Spleen (tissue), 7 donors: ENCODE measurements at regions not wholly inside any gene's neighbourhood (a gene's known extent, or its start where the extent isn't known, plus 50 kb on each side); places are given as distances from the start of the nearest gene placed in this dataset.

Source experiments
- CTCF ChIP-seq, 11 experiments: fragments of 200-600 bp in 7 of 11; fragments of 450-650 bp in 4 of 11; sonication (generic) in 4 of 11; IDR thresholded peaks in 8 of 11; conservative IDR thresholded peaks in 3 of 11; 1 replicate in 7 of 11; 2 replicates in 4 of 11; pipeline versions ENCODE4 v1.4.0 to v1.8.0; 2016 to 2021; ENCODE audit warnings: antibody characterized with exemption in 11 of 11, inconsistent platforms in 4 of 11, mild to moderate bottlenecking in 1 of 11
- POLR2AphosphoS5 ChIP-seq, 3 donors: sonication (generic); formaldehyde crosslinking; IDR thresholded peaks; one replicate each; pipeline ENCODE4 v1.5.1; 2017; ENCODE audit warnings: antibody characterized with exemption in 3 of 3
- donor health status: DM: no; HTN: no; CAD: no; lungs with moderate emphysema.
- donor health status: DM: no; HTN: no; CAD: no.
- donor health status: DM: no; HTN: no; CAD: no.

- TF ChIP-seq POLR2AphosphoS5 (IDR thresholded peaks at IDR 0.05) (no peak), CTCF (IDR thresholded peaks at IDR 0.05 in 8 of 11, conservative IDR thresholded peaks at IDR 0.05 in 3 of 11) (no peak)
Observed at GRCh38 chr5:5794118-5794560, 371.7 kb downstream of the ICE1 start.
